Muscle layer of duodenum (tissue), 2 donors: ENCODE measurements at regions not wholly inside any gene's neighbourhood (a gene's known extent, or its start where the extent isn't known, plus 50 kb on each side); places are given as distances from the start of the nearest gene placed in this dataset.

Experiments used
- H3K27ac ChIP-seq: one replicate; pipeline ENCODE4 v1.7.0; 2013; ENCODE audit warnings: mild to moderate bottlenecking, low read length
- H3K27me3 ChIP-seq: one replicate; pipeline ENCODE4 v1.7.0; 2013; ENCODE audit warnings: low read depth, mild to moderate bottlenecking, control low read depth, low read length
- H3K36me3 ChIP-seq, 2 donors: one replicate each; pipeline ENCODE4 v1.7.0; 2013; ENCODE audit warnings: low read length in 2 of 2, control low read depth in 1 of 2, mild to moderate bottlenecking in 1 of 2; ENCODE audit not compliant: insufficient read depth in 2 of 2, control insufficient read depth in 1 of 2
- H3K4me1 ChIP-seq, 2 donors: one replicate each; pipeline ENCODE4 v1.7.0; 2013; ENCODE audit warnings: low read length in 2 of 2, mild to moderate bottlenecking in 2 of 2, control low read depth in 1 of 2, moderate library complexity in 1 of 2; ENCODE audit not compliant: insufficient read depth in 2 of 2, control insufficient read depth in 1 of 2
- H3K4me3 ChIP-seq, 2 donors: one replicate each; pipeline ENCODE4 v1.7.0; 2013; ENCODE audit warnings: low read length in 2 of 2, low read depth in 1 of 2, mild to moderate bottlenecking in 1 of 2
- H3K9me3 ChIP-seq, 2 donors: one replicate each; pipeline ENCODE4 v1.7.0; 2013; ENCODE audit warnings: low read length in 2 of 2, control low read depth in 1 of 2, mild to moderate bottlenecking in 1 of 2; ENCODE audit not compliant: control insufficient read depth in 1 of 2
- donor health status: healthy.

DNA sequence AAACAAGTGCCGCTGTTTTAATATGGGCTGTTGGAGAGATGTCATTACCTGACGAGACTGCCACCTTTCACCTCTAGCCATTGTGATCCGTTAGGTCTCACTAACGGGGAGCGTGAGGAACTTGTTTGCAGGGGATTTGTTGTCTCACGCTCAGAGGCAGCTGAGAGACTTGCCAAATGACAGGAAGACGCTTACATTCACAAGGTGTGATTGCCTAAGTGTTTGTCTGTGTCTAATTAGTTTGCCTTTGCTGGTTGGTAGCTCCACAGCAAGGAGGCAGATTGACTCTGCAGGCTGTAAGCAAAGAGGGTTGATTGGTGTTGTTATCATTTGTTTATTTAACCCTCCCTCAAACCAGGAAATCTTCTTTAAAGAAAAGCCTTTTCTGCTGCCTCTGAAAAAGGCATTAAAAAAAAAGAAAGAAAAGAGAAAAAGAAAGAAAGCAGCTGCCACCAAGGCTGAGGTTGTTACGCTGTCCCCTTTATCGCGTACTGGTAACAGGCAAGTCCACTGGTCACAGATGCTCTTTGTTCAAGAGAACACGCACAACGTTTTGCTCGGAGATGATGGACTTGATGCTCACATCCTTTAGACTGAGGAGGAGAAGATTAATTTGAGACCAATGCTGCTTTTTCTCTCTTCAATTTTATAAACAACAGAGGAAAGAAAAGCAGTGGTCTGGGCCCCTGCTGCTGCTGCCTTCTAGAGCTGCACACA is 203.9 kb downstream of the ZNF326 start:
- Histone ChIP-seq H3K4me1 (no peaks in the 10 kb centered on the region), H3K9me3 (no peaks in the 10 kb centered on the region), H3K27me3 (no peaks in the 10 kb centered on the region), H3K27ac (no peak overlapping the region), H3K4me3 (no peak overlapping the region), H3K36me3 (no peaks in the 10 kb centered on the region)

DNA sequence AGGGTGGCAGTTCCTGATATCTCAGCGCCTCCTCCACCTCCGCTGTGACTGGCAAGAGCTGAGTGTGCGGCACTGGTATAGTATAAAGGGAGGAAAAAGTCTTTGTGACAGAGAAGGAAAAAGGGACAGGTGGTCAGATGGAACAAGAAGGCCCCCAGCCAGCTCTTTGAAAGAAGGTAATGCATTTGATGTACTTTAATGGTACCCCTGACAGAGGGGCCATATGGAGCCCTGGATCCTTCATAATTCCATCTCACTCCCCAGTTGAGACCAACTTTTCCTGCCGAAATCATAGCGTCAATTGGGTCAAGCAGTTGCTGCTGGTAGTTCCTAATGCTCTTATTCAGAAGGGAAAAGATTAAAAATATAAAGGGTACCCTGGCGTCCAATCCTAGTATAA is 198.2 kb downstream of the ZNF326 start:
- H3K4me1 ChIP-seq: no peaks in the 10 kb centered on the region
- no peaks in the 10 kb centered on the region for H3K27me3 ChIP-seq
- no peaks in the 10 kb centered on the region for H3K9me3 ChIP-seq
- H3K4me3 ChIP-seq: no peak overlapping the region
- no peak overlapping the region for H3K27ac ChIP-seq
- no peaks in the 10 kb centered on the region for H3K36me3 ChIP-seq

DNA sequence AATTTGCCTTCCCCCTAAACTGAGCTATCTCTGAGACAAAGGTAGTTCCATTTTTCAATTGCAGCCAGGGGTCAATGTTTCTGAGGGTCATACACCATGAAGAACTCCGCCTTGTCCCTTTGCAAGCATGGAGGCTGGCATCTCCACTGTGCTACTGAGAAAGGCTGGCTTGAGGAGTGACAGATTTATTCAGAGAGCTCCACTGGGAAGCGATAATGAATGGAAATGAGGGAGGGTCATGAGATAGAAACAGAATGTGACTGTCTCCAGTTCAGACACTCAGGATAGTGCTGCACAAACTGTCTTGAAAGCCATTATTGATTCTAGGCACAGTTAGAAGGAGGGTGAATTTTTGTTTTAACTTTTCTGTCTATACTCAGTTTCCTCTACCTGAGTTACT is 197.5 kb downstream of the ZNF326 start:
- no peaks in the 10 kb centered on the region for H3K9me3 ChIP-seq

GRCh38 chr1:90190523-90190922 is 195.6 kb downstream of the ZNF326 start:
- Histone ChIP-seq H3K4me3 (no peak overlapping the region), H3K27me3 (no peaks in the 10 kb centered on the region), H3K36me3 (no peaks in the 10 kb centered on the region), H3K27ac (no peak overlapping the region), H3K9me3 (no peaks in the 10 kb centered on the region), H3K4me1 (no peaks in the 10 kb centered on the region)

More for the DNA sequence above, 197.5 kb downstream of the ZNF326 start:
- Histone ChIP-seq H3K27me3 (no peaks in the 10 kb centered on the region), H3K36me3 (no peaks in the 10 kb centered on the region), H3K27ac (no peak overlapping the region), H3K4me3 (no peak overlapping the region), H3K4me1 (no peaks in the 10 kb centered on the region)

- Histone ChIP-seq H3K36me3 (no peaks in the 10 kb centered on the region), H3K4me1 (no peaks in the 10 kb centered on the region)
Observed at GRCh38 chr1:90189889-90190288, 195.0 kb downstream of the ZNF326 start.

GRCh38 chr1:90187323-90187585 is 192.3 kb downstream of the ZNF326 start:
- Histone ChIP-seq H3K4me3 (no peak overlapping the region), H3K4me1 (no peaks in the 10 kb centered on the region), H3K27ac (no peak overlapping the region), H3K36me3 (no peaks in the 10 kb centered on the region), H3K9me3 (no peaks in the 10 kb centered on the region), H3K27me3 (no peaks in the 10 kb centered on the region)

More at GRCh38 chr1:90189889-90190288, 195.0 kb downstream of the ZNF326 start:
- no peaks in the 10 kb centered on the region for H3K9me3 ChIP-seq
- H3K27me3 ChIP-seq: no peaks in the 10 kb centered on the region
- H3K4me3 ChIP-seq: no peak overlapping the region
- no peak overlapping the region for H3K27ac ChIP-seq

DNA sequence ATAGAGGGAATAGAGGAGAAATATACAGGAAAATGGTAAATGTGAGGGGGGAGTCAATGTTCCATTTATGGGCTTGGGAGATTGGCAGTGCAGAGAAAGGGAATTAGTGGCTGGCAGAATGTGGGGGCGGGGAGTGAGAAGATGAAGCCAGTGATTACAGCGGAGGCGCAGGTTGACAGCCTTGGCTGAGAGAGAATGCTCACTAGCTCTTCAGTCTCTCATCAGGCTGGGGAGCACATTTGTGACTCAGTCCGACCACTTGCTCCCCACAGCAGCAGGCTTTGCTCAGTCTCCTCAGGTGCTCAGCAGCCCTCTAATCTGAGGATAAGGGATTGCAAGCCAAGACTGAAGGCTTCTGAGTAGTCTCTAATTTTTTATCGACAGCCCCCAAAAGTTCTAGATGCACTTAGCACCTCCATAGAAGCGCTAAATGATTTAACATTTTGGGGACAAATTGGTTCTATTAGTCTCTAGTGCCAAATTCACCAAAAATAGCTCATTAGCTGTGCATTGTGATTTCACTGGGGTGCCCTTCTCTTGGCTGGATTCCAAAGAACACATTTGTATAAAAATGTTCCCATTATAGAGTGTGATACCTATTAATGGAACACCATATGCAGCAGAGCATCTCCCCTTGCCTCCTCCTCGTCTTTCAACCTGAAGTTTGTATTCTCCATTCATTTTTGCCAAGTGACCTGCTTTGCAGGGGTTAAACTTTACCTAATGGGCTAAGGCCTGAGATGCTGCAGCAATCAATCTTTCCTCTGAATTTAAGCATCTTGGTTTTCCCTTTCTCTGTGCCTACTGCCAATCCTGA is 191.8 kb downstream of the ZNF326 start:
- no peaks in the 10 kb centered on the region for H3K9me3 ChIP-seq
- no peaks in the 10 kb centered on the region for H3K4me1 ChIP-seq
- no peak overlapping the region for H3K27ac ChIP-seq
- no peaks in the 10 kb centered on the region for H3K27me3 ChIP-seq
- no peaks in the 10 kb centered on the region for H3K36me3 ChIP-seq
- no peak overlapping the region for H3K4me3 ChIP-seq

DNA sequence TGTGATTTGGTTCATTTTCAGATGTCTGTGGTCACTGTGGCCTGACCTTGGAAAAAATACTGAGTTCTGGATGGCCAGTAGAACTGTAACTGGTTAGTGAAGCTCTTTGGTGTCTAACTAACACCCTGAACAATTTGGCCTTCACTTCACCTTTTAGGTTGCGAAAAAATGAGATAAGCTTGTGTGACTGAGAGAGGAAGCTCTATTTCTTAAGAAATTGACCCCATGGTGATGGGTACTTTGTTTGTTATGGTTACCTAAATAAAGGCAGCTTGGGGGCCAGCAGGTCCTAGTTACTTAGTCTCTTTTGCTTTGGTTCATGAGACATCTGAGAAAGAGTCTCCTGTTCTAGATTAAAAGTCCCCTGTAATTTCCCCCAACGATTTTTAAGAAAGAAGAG is 181.6 kb downstream of the ZNF326 start:
- no peak overlapping the region for H3K4me3 ChIP-seq
- no peaks in the 10 kb centered on the region for H3K27me3 ChIP-seq
- H3K9me3 ChIP-seq: no peaks in the 10 kb centered on the region
- no peak overlapping the region for H3K27ac ChIP-seq
- H3K36me3 ChIP-seq: no peaks in the 10 kb centered on the region
- H3K4me1 ChIP-seq: no peaks in the 10 kb centered on the region

DNA sequence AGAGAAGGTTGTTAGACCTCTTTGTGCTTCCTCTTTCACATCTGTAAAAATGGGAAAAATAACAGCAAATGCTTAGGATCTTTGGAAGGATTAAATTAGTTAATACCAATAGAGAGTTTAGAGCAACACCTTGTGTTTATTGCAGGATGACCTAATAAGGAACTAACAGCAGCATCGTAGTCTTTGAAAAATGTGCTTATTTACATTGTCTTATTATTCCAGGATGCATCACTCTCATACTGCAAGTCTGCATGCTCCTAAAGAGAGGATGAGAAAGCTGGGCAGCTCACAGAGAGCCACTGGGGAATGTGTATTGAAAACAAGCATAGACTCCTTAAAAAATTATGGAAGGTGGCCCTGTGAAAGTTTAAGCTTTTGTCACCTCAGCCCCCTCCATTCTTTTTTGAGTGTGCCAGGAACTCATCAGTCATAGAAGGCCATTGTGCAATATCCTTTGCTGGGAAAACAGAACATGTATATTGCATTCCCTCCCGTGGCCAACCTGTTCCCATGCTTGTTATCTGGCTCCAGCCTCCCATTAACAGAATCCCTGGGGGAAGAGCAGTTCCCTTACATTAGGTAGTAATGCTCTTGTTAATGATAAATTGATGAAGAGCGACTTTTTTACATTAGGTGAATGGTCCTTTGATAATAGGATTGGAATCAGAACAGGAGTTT is 180.7 kb downstream of the ZNF326 start:
- Histone ChIP-seq H3K4me1 (no peaks in the 10 kb centered on the region), H3K27me3 (no peaks in the 10 kb centered on the region), H3K36me3 (no peaks in the 10 kb centered on the region), H3K4me3 (no peak overlapping the region), H3K9me3 (no peaks in the 10 kb centered on the region), H3K27ac (no peak overlapping the region)

- no peak overlapping the region for H3K4me3 ChIP-seq
- H3K4me1 ChIP-seq: no peaks in the 10 kb centered on the region
- H3K36me3 ChIP-seq: no peaks in the 10 kb centered on the region
- no peaks in the 10 kb centered on the region for H3K9me3 ChIP-seq
- H3K27ac ChIP-seq: no peak overlapping the region
- no peaks in the 10 kb centered on the region for H3K27me3 ChIP-seq
Observed at GRCh38 chr1:90174246-90174645, 179.3 kb downstream of the ZNF326 start.

GRCh38 chr1:90162216-90162615 is 167.3 kb downstream of the ZNF326 start:
- Histone ChIP-seq H3K4me3 (no peak overlapping the region), H3K27me3 (no peaks in the 10 kb centered on the region), H3K9me3 (no peaks in the 10 kb centered on the region), H3K27ac (no peak overlapping the region), H3K36me3 (no peaks in the 10 kb centered on the region), H3K4me1 (no peaks in the 10 kb centered on the region)
